Activated CD8-positive, alpha-beta memory T cell treated with anti-CD3 and anti-CD28 coated beads for 48 hours (primary cell): ENCODE measurements at regions not wholly inside any gene's neighbourhood (a gene's known extent, or its start where the extent isn't known, plus 50 kb on each side); places are given as distances from the start of the nearest gene placed in this dataset.
"Not testable (repeated sequence)": the region's sequence is repeated elsewhere in the genome, so short reads cannot be mapped to it uniquely, and the experiment has no call there.

ENCODE experiments used
- DNase-seq, 3 experiments: peaks; one replicate each; pipeline ENCODE4 v3.0.0-alpha.2; 2020; ENCODE audit warnings: low read depth in 2 of 3, low spot score in 2 of 3

DNA sequence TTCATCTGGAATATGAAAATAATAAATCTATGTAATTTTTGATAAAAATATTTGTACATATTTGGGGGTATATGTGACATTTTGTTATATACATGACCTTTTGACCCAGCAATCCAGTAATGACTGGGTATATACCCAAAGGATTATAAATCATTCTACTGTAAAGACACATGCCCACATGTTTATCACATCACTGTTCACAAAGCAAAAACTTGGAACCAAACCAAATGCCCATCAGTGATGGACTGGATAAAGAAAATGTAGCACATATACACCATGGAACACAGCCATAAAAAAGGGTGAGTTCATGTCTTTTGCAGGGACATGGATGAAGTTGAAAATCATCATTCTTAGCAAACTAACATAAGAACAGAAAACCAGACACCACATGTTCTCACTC, 472.1 kb upstream of the DDX18 start:
- DNase-seq, result no peak

- no peak for DNase-seq
Measured at GRCh38 chr2:117349687-117350086, 464.8 kb upstream of the DDX18 start.

DNA sequence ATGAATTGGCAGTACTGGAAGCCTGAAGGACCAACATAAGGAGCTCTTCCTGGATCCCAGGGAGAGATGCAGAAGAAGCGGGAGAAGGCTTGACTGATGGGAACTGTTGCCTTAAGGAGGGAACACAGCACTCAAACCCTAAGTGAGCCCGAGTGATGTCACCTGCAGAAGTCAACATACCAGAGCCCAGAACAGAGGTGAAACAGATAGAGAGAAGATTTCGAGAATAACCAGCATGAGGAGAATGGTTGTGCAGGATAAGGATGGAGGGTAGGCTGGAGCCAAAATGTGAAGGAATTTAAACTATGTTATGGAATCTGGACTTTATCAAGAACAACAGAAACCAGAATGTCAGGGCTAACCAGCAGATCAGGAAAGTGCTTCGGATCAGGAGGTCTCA, 463.1 kb upstream of the DDX18 start:
- DNase-seq, result no peak

DNA sequence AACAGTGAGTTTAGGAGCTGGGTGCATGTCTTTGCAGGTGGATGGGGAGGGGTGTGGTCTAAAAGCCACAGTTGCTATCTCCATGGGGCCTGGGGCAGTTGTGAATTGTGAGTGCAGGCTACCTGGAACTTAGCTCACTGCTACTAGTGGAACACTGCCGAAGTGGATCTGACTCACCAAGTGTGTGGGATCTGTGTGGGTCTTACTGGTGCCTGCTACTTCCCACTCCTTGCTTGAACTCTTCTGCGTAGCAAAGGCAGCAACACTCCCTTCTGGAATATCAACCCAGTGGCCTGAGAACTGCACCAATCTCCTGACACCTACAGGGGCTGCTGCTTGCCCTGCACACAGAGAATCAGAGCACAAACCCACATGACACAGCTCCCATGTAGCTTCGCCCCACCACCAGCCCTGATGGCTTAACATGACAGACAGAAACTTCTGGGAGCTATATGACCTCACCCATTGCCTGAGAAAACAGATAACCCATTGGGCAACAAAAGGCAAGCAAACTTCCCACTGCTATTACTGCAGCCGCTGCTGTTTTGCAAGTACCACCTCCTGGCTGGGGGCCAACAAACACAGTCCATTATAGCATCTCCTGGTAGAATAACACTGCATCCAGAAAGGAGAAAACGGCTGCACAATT, 455.1 kb upstream of the DDX18 start:
- no peak for DNase-seq

- DNase-seq, result no peak
Measured at GRCh38 chr2:117360586-117360985, 453.9 kb upstream of the DDX18 start.

GRCh38 chr2:117378653-117379052, 435.8 kb upstream of the DDX18 start:
- no peak for DNase-seq

DNA sequence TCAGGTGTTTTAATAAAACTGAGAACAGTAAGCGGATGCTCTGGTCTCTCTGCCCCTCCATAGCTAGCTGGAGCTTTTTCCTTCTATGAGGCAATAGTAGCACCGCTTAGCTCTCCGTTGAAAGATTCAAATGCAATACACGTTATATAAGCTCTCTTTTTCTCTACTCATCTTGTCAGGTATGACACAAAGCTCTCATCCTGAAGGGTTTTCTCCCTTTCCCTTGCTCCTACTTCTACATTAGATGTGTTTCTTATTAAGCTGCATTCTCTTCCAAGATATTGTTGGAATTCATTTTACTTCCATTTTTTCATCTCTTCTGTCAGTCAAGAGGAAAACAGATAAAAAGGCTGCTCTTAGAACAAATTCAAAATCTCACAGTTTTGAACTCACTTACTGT, 434.6 kb upstream of the DDX18 start:
- DNase-seq, result no peak

DNA sequence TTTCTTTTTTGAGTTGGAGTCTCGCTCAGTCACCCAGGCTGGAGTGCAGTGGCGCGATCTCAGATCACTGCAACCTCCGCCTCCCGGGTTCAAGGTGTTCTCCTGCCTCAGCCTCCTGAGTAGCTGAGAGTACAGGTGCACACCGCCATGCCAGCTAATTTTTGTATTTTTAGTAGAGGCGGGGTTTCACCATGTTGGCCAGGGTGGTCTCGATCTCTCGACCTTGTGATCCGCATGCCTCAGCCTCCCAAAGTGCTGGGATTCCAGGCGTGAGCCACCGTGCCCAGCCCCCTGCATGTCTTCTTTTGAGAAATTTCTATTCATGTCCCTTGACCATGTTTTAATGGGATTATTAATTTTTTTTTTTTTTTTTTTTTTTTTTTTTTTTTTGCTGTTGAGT, 430.5 kb upstream of the DDX18 start:
- DNase-seq, result not testable (repeated sequence)

GRCh38 chr2:117396161-117396560, 418.3 kb upstream of the DDX18 start:
- no peak for DNase-seq

DNA sequence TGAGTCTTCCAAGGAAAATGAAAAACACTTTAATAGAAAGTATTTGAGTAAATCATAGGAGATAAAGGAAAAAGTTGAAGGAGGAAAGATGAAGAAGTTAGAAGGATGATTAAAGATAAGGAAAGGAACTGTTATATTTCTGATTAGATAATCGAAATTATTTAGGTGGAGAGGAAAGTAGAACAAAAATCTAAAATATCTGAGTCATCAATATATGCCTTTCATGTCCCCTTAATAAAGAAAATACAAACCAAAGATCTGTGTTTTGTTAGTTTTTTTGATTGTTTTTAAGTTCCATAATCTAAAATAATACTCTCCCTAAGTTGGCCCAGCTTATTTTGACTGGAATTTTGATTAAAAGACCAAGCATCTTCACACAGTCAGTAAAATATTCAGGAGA, 412.9 kb upstream of the DDX18 start:
- DNase-seq, result no peak

GRCh38 chr2:117406443-117406842, 408.0 kb upstream of the DDX18 start:
- no peak for DNase-seq

DNA sequence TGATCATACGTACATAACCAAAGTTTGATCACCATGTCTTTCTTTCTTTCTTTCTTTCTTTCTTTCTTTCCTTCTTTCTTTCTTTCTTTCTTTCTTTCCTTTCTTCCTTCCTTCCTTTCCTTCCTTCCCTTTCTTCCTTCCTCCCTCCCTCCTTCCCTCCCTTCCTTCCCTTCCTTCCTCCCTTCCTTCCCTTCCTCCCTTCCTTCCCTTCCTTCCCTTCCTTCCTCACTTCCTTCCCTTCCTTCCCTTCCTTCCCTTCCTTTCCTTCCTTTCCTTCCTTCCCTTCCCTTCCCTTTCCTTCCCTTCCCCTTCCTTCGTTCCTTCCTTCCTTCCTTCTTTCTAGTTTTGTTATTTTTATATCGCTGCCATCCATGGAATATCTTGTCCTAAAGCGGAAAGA, 406.7 kb upstream of the DDX18 start:
- DNase-seq, result no peak

DNA sequence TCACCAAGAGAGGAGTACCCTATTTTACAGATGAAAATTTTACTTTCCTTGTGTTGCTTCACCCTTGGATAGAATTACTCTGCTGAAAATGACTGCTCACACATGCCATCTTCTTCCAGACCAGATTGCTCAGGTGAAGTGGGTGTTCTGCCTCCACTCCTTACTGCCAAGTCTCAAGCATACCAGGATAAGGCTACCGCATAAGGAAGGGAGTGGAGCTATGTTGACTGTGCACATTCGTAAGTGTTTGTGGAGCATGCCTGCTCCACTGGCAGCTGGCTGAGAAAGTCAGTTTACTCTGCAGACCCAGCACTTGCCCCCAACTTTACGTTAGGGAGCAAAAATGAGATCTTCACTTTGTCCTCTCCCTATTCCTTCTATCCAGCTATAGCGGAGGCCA, 405.0 kb upstream of the DDX18 start:
- no peak for DNase-seq

DNA sequence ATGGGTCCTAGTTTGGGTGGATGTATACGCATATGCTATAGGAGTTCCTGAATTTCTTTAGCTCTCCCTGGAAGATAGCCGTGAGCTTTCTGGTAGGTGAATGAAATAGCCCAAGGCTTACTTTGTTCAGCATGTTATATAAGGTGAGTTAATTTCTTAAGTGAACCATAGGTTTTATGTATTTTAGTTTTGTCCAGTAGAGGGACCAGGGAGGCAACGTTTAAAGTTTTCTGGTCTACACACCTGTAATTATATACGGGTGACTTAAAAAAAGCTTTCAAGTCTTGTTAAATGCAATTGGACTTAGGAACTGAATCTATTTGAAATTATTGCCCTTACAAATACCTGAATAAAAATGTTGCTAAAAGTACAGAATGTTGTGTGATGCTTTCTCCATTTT, 402.5 kb upstream of the DDX18 start:
- DNase-seq, result no peak

DNA sequence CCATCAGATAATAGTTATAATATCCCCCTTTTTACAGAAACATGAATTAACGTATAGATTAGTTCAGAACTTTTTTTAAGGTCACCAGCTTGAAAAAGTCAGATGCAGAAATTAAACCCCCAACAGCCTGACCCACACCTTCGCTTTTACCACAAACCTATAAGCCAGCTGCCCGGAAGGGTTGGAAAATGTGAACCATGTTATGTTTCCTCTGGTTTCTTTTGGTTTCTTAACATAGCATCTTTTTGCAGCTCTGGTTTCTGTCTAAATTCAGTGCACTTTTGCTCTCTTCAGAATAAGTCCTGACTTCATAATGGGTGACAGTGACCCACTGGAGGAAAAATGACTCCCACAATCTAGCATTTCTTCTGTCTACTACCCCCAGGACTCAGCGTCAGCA, 381.7 kb upstream of the DDX18 start:
- DNase-seq, result no peak

DNA sequence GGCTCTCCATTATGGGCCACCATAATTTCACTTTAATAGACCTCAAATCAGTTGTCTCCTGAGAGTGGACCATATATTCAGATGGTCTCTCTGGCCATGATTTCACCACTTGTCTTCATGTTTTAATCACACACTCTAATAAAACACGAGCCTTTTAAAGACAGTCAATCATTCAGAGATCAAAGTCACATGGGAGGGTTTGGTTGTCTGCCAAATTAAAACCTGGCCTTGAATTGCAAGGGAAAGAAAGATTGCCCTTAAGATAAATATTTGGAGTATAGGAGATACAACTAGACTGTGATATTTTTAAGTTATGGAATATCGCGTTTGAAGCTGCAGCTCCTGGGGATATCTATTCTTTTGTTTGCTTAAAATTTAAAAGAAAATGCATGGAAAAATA, 377.8 kb upstream of the DDX18 start:
- DNase-seq, result no peak

- peak in 1 of 3 experiments; percentile 2 for DNase-seq
Measured at GRCh38 chr2:117470311-117471095, 344.0 kb upstream of the DDX18 start.

DNA sequence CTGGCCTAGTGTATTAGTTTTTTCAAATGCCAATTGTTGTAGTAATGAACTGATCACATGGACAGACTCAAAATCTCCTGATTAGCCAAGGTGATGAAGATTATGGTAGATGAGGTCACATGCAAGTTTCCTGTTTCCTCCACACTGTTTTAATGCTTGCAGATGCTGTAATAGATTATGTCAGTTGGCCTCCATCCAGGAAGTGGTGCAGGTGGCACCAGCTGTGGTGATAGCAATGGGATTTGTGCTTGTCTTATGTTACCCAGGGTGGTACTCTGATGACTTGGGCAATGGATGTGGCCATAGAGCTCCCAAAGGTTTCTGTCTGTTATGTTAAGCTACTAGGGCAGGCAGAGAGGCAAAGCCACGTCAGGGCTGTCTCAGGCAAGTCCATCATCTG, 332.9 kb upstream of the DDX18 start:
- no peak for DNase-seq

GRCh38 chr2:117485588-117485987, 328.9 kb upstream of the DDX18 start:
- no peak for DNase-seq

DNA sequence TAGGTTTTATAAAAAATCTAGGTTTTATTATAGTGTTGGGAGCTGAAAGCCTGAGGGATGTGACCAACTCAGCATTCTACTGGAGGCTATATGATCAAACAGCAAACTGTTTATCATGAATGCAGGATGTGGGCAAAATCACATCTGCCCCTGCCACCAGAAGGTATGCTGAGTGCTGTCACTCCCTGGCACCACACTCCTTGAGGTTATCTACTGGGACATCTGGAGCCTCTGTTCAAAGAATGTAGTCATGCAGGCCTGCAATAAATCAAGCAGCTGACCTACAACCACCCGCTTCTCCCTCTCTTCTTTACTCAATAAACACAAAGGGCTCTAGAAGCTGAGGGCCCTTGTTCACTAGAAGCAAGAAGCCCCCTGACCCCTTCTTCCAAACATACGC, 328.4 kb upstream of the DDX18 start:
- no peak for DNase-seq

GRCh38 chr2:117492209-117492851, 322.2 kb upstream of the DDX18 start:
- DNase-seq, result no peak

GRCh38 chr2:117500721-117501120, 313.8 kb upstream of the DDX18 start:
- no peak for DNase-seq
